ENCODE measurements at regions not wholly inside any gene's neighbourhood (a gene's known extent, or its start where the extent isn't known, plus 50 kb on each side); places are given as distances from the start of the nearest gene placed in this dataset.

DNA sequence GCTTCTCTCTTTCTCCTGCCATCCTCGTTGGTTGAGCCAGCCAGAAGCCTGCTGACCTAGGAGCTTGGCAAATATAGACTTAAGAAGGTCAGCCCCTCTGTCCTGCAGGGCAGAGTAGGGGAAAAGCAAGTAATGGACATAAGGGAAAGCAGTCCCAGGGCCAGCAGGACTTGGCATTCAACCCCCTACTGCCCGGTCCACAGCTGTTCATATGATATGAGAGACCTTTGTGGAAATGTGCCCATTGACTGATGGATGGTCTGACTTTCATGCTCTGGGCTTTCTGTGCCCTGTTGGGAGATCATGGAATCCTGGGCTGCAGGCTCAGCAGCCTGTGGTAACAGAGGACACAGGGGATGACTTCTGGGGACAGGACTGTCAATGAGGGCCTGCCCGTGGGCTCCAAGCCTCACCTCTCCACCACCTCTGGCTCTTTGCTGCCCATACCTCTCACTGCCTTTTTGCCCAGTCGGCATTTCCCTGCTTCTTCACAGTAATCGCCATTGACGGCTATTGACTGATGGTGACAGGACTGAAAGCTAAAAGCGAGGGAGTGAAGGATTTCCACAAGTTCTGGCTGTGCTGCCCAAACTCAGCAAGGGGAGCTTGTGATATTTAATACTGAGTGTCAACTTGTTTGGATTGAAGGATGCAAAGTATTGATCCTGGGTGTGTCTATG lies 60.0 kb upstream of the NMNAT3 start:
- TF ChIP-seq, protein P1, sequence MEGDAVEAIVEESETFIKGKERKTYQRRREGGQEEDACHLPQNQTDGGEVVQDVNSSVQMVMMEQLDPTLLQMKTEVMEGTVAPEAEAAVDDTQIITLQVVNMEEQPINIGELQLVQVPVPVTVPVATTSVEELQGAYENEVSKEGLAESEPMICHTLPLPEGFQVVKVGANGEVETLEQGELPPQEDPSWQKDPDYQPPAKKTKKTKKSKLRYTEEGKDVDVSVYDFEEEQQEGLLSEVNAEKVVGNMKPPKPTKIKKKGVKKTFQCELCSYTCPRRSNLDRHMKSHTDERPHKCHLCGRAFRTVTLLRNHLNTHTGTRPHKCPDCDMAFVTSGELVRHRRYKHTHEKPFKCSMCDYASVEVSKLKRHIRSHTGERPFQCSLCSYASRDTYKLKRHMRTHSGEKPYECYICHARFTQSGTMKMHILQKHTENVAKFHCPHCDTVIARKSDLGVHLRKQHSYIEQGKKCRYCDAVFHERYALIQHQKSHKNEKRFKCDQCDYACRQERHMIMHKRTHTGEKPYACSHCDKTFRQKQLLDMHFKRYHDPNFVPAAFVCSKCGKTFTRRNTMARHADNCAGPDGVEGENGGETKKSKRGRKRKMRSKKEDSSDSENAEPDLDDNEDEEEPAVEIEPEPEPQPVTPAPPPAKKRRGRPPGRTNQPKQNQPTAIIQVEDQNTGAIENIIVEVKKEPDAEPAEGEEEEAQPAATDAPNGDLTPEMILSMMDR (IDR thresholded peaks at IDR 0.05; ENCODE audit: insufficient read depth, low read depth, low read length), result no peak
- Histone ChIP-seq H3K4me3 (ENCODE audit: low read depth, low read length) (no peak overlapping the region), H3K36me3 (ENCODE audit: control insufficient read depth, insufficient read depth, low read length) (no peaks in the 10 kb centered on the region), H3K27me3 (ENCODE audit: control insufficient read depth, insufficient read depth, low read length) (no peaks in the 10 kb centered on the region)
- ChIA-PET POLR2A (no interaction called here), CTCF (no interaction called here)
- DNase-seq (ENCODE audit: low read depth), result no peak

DNA sequence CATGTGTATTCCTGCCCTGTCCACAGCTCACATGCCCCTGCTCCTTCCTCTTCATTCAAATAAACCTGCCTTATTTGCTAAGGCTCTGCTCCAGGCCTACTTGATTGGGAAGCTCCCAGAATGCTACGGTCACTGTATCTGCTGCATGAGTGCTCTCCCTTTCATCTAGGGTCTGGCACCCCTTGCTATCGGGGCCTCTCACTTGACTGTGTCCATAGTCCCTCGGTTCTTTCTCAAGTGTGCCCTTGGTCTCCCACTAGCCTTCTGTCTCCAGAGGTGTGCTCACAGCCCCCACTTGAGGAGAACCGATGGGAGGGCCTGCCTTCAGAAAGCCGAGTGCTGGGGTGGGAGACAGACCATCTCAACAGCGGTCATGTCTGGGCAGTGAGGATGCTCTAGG lies 57.4 kb upstream of the NMNAT3 start:
- TF ChIP-seq, protein P1 (IDR thresholded peaks at IDR 0.05; ENCODE audit: insufficient read depth, low read depth, low read length), result no peak
- ChIA-PET CTCF (interaction anchor here (1.3 to 1.7 kb wide), 2 partner anchors 9 to 16 kb away, joined by 3 to 5 read pairs; no protein-coding TSS in a partner anchor), POLR2A (no interaction called here)
- Histone ChIP-seq H3K27me3 (ENCODE audit: control insufficient read depth, insufficient read depth, low read length) (no peaks in the 10 kb centered on the region), H3K36me3 (ENCODE audit: control insufficient read depth, insufficient read depth, low read length) (no peaks in the 10 kb centered on the region), H3K4me3 (ENCODE audit: low read depth, low read length) (no peak overlapping the region)
- no peak for DNase-seq (ENCODE audit: low read depth)

DNA sequence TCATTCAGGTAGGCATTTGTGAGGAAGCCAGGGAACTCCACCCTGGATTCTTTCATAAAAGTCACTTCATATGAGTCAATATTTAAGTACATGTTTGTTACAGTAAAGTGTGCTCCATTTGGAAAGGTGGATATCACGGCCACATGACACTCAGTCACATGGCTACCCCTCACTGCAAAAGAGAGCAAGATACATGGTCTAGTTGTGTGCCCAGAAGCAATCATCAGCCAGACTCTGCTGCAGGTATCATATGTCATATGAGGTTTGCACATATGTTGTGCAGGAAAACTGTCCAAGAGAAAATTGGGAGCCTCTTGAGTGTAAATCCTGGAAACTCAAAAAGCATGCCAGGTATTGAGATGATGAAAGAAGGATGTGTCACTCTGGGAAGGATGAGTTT lies 55.0 kb upstream of the NMNAT3 start:
- POLR2A ChIA-PET, result no interaction called here
- DNase-seq (ENCODE audit: low read depth), result no peak
- H3K36me3 ChIP-seq (ENCODE audit: control insufficient read depth, insufficient read depth, low read length), result no peaks in the 10 kb centered on the region
- TF ChIP-seq, protein P1 (IDR thresholded peaks at IDR 0.05; ENCODE audit: insufficient read depth, low read depth, low read length), result no peak
- CTCF ChIA-PET, result no interaction called here
- no peaks in the 10 kb centered on the region for H3K27me3 ChIP-seq (ENCODE audit: control insufficient read depth, insufficient read depth, low read length)
- no peak overlapping the region for H3K4me3 ChIP-seq (ENCODE audit: low read depth, low read length)

- Histone ChIP-seq H3K27me3 (ENCODE audit: control insufficient read depth, insufficient read depth, low read length) (no peaks in the 10 kb centered on the region), H3K4me3 (ENCODE audit: low read depth, low read length) (no peak overlapping the region), H3K36me3 (ENCODE audit: control insufficient read depth, insufficient read depth, low read length) (no peaks in the 10 kb centered on the region)
- TF ChIP-seq, protein P1 (IDR thresholded peaks at IDR 0.05; ENCODE audit: insufficient read depth, low read depth, low read length), result no peak
- DNase-seq (ENCODE audit: low read depth), result no peak
- POLR2A ChIA-PET, result no interaction called here
- CTCF ChIA-PET, result interaction anchor here (1.0 kb wide), 1 partner anchor 9 kb away, joined by 4 read pairs; no protein-coding TSS in a partner anchor
Measured at GRCh38 chr3:139729300-139729699, 51.5 kb upstream of the NMNAT3 start.

DNA sequence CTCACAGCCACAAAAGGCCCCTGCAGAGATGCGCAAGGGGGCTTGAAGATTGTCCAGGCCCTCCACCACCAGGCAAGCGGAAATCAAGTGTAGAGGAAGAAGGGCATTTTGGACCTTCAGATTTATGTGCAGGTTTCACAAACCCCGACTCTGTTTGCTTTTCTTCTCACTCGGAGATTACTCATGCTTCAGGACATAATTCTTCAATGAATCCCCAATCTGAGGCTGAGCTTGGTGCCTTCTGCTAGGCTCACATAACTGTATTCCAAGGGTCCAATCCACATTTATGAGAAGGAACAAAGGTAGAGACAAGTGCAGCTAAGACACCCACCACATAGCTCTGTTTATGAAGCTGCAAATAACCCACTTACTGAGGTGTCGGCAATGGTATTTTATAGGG lies 50.6 kb upstream of the NMNAT3 start:
- Histone ChIP-seq H3K4me3 (ENCODE audit: low read depth, low read length) (no peak overlapping the region), H3K36me3 (ENCODE audit: control insufficient read depth, insufficient read depth, low read length) (no peaks in the 10 kb centered on the region), H3K27me3 (ENCODE audit: control insufficient read depth, insufficient read depth, low read length) (no peaks in the 10 kb centered on the region)
- CTCF ChIA-PET, result no interaction called here
- TF ChIP-seq, protein P1 (IDR thresholded peaks at IDR 0.05; ENCODE audit: insufficient read depth, low read depth, low read length), result no peak
- POLR2A ChIA-PET, result no interaction called here
- no peak for DNase-seq (ENCODE audit: low read depth)

Measured in BJ (cell line).